GM12878 (cell line): ENCODE measurements at regions not wholly inside any gene's neighbourhood (a gene's known extent, or its start where the extent isn't known, plus 50 kb on each side); places are given as distances from the start of the nearest gene placed in this dataset.

ENCODE experiments used
- ATAC-seq: fragments of 200-7000 bp; cut with Tn5 transposase; 3 replicates; pipeline ENCODE4 v1.9.1; 2020; ENCODE audit warnings: mild to moderate bottlenecking, moderate library complexity
- BruUV-seq: library from RNA; stranded (reverse); fragments of 400-500 nt; replicated peaks from 2 replicates; lab custom pipeline; 2021; lab: Mats Ljungman, UMichigan
- CTCF ChIA-PET: fragments of 300-600 bp; sonication (Branson Sonifier 250); formaldehyde crosslinking; extraction: SDS; loops from one replicate; lab custom pipeline; 2021; ENCODE audit warnings: inconsistent platforms; lab: Yijun Ruan, JAX
- POLR2A ChIA-PET: fragments of 350-600 bp; formaldehyde crosslinking; extraction: SDS; loops from one replicate; lab custom pipeline; 2021; ENCODE audit warnings: inconsistent platforms; lab: Charles Lee
- RAD21 ChIA-PET: fragments of 300-600 bp; sonication (Branson Sonifier 250); formaldehyde crosslinking; loops from one replicate; lab custom pipeline; 2023; ENCODE audit warnings: antibody characterized with exemption; ENCODE audit not compliant: unreplicated experiment; lab: Charles Lee
- SMC1A ChIA-PET: fragments of 300-600 bp; sonication (Branson Sonifier 250); formaldehyde crosslinking; loops from one replicate; lab custom pipeline; 2023; ENCODE audit not compliant: unreplicated experiment, uncharacterized antibody; lab: Charles Lee
- DNase-seq: peaks from one replicate; pipeline ENCODE4 v3.0.0-alpha.2; 2011; ENCODE audit warnings: low read depth, low spot score
- FAIRE-seq: peaks from 3 replicates; lab custom pipeline; 2011; peaks lifted over from hg19 to GRCh38; lab: Jason Lieb, UNC
- H2AFZ ChIP-seq: 2 replicates; pipeline ENCODE4 v1.6.0; 2011; ENCODE audit warnings: low read depth, low read length, control low read depth; ENCODE audit not compliant: control insufficient read depth
- H3K27ac ChIP-seq: 2 replicates; pipeline ENCODE4 v1.5.1; 2011; ENCODE audit warnings: control low read depth; ENCODE audit not compliant: control insufficient read depth, insufficient read depth
- H3K27me3 ChIP-seq, 2 experiments: replicated peaks in 1 of 2; 2 replicates each; pipeline versions ENCODE4 v1.6.0 to v1.6.1; 2011; ENCODE audit warnings: low read length in 1 of 2; ENCODE audit not compliant: control insufficient read depth in 2 of 2, insufficient read depth in 2 of 2
- H3K36me3 ChIP-seq, 2 experiments: 2 replicates each; pipeline ENCODE4 v1.5.1; 2011; ENCODE audit warnings: low read length in 1 of 2; ENCODE audit not compliant: control insufficient read depth in 2 of 2, insufficient read depth in 2 of 2
- H3K4me1 ChIP-seq: 2 replicates; pipeline ENCODE4 v1.6.1; 2011; ENCODE audit warnings: mild to moderate bottlenecking, low read length, moderate library complexity, mixed read lengths; ENCODE audit not compliant: control insufficient read depth, insufficient read depth
- H3K4me2 ChIP-seq: 2 replicates; pipeline ENCODE4 v1.6.0; 2011; ENCODE audit warnings: control low read depth; ENCODE audit not compliant: control insufficient read depth, insufficient read depth
- H3K4me3 ChIP-seq: fragments of 200-600 bp; sonication (generic); 2 replicates; pipeline ENCODE4 v1.5.1; 2016
- H3K79me2 ChIP-seq: 2 replicates; pipeline ENCODE4 v1.6.0; 2011; ENCODE audit warnings: low read length; ENCODE audit not compliant: control insufficient read depth, insufficient read depth
- H3K9ac ChIP-seq: 2 replicates; pipeline ENCODE4 v1.8.0; 2011; ENCODE audit warnings: low read length, control low read depth, mixed read lengths; ENCODE audit not compliant: control insufficient read depth, insufficient read depth
- H3K9me3 ChIP-seq: replicated peaks from 3 replicates; pipeline ENCODE4 v1.5.1; 2011; ENCODE audit warnings: mild to moderate bottlenecking, low read length; ENCODE audit not compliant: control insufficient read depth, insufficient read depth
- H4K20me1 ChIP-seq: 2 replicates; pipeline ENCODE4 v1.6.0; 2011; ENCODE audit not compliant: control insufficient read depth, insufficient read depth
- ATF7 ChIP-seq: fragments of 450-650 bp; IDR thresholded peaks from 2 replicates; pipeline ENCODE4 v1.6.1; 2016; ENCODE audit warnings: low read depth, mild to moderate bottlenecking
- BCL11A ChIP-seq: IDR thresholded peaks from 2 replicates; pipeline ENCODE4 v1.6.1; 2011; ENCODE audit warnings: low read depth, low read length
- BHLHE40 ChIP-seq, 2 experiments: fragments of 450-650 bp in 1 of 2; IDR thresholded peaks; 2 replicates each; pipeline ENCODE4 v1.6.1; 2011 to 2017; ENCODE audit warnings: low read depth in 2 of 2, borderline replicate concordance in 1 of 2, improper control_type of control experiment in 1 of 2, low read length in 1 of 2, mild to moderate bottlenecking in 1 of 2
- CHD4 ChIP-seq: fragments of 200-600 bp; sonication (generic); IDR thresholded peaks from 2 replicates; pipeline ENCODE4 v1.6.1; 2016; ENCODE audit warnings: mild to moderate bottlenecking
- CREB1 ChIP-seq: IDR thresholded peaks from 2 replicates; pipeline ENCODE4 v1.6.1; 2012; ENCODE audit warnings: low read depth, mild to moderate bottlenecking, inconsistent platforms
- ESRRA ChIP-seq: IDR thresholded peaks from 2 replicates; pipeline ENCODE4 v1.6.1; 2012; ENCODE audit warnings: mild to moderate bottlenecking, low read length, improper control_type of control experiment
- GABPA ChIP-seq: IDR thresholded peaks from 2 replicates; pipeline ENCODE4 v1.6.1; 2014; ENCODE audit warnings: antibody characterized with exemption, low read depth, mild to moderate bottlenecking, inconsistent platforms
- IKZF1 ChIP-seq: fragments of 450-650 bp; conservative IDR thresholded peaks from 2 replicates; pipeline ENCODE4 v1.6.1; 2017; ENCODE audit warnings: antibody characterized with exemption, mild to moderate bottlenecking
- JUND ChIP-seq: IDR thresholded peaks from 2 replicates; pipeline ENCODE4 v1.6.1; 2012; ENCODE audit warnings: low read depth, mild to moderate bottlenecking, low read length, improper control_type of control experiment, moderate library complexity
- KLF5 ChIP-seq: fragments of 450-650 bp; IDR thresholded peaks from 2 replicates; pipeline ENCODE4 v1.6.1; 2014; ENCODE audit warnings: mild to moderate bottlenecking; ENCODE audit not compliant: partially characterized antibody
- POLR2A ChIP-seq: IDR thresholded peaks from 2 replicates; pipeline ENCODE4 v1.6.1; 2011; ENCODE audit warnings: low read depth, mild to moderate bottlenecking, low read length
- RB1 ChIP-seq: fragments of 450-650 bp; formaldehyde crosslinking; IDR thresholded peaks from 2 replicates; pipeline ENCODE4 v1.6.1; 2017; ENCODE audit warnings: mild to moderate bottlenecking, borderline replicate concordance
- RBBP5 ChIP-seq: fragments of 200-600 bp; sonication (generic); conservative IDR thresholded peaks from 2 replicates; pipeline ENCODE4 v1.6.1; 2016
- SMAD5 ChIP-seq: IDR thresholded peaks from 2 replicates; pipeline ENCODE4 v1.6.1; 2016; ENCODE audit warnings: antibody characterized with exemption, low read depth
- WRNIP1 ChIP-seq: IDR thresholded peaks from 2 replicates; pipeline ENCODE4 v1.6.1; 2011; ENCODE audit warnings: low read depth, low read length, improper control_type of control experiment, borderline replicate concordance
- ZNF622 ChIP-seq: fragments of 450-650 bp; IDR thresholded peaks from 2 replicates; pipeline ENCODE4 v1.6.1; 2017; ENCODE audit warnings: mild to moderate bottlenecking, inconsistent platforms
- WGBS: methylation state at CpG from one replicate; pipeline ENCODE4 v1.1.6; 2016; ENCODE audit warnings: low lambda C conversion rate; ENCODE audit not compliant: insufficient replicate concordance, insufficient coverage; ENCODE audit errors: missing lambda C conversion rate; 5-methylcytosine and 5-hydroxymethylcytosine counted together
- in situ Hi-C: fragments of 300-500 bp; cut with MboI; formaldehyde crosslinking; loops from 9 replicates; pipeline ENCODE4 v1.14.3; 2018; ENCODE audit warnings: mixed read lengths
- intact Hi-C: fragments of 100-400 bp; cut with micrococcal nuclease; formaldehyde crosslinking; loops from one replicate; pipeline ENCODE4 v1.14.2; 2022; ENCODE audit not compliant: unreplicated experiment
- TF ChIP-seq, protein P1 (sequence below): IDR thresholded peaks from 2 replicates; pipeline ENCODE4 v1.6.1; 2011; ENCODE audit warnings: mild to moderate bottlenecking, low read depth, low read length, moderate library complexity; ENCODE audit not compliant: insufficient replicate concordance
- TF ChIP-seq, protein P2 (sequence below): fragments of 450-650 bp; IDR thresholded peaks from 2 replicates; pipeline ENCODE4 v1.6.1; 2017; ENCODE audit warnings: mild to moderate bottlenecking, low read depth, inconsistent platforms; ENCODE audit not compliant: poor library complexity, severe bottlenecking

DNA sequence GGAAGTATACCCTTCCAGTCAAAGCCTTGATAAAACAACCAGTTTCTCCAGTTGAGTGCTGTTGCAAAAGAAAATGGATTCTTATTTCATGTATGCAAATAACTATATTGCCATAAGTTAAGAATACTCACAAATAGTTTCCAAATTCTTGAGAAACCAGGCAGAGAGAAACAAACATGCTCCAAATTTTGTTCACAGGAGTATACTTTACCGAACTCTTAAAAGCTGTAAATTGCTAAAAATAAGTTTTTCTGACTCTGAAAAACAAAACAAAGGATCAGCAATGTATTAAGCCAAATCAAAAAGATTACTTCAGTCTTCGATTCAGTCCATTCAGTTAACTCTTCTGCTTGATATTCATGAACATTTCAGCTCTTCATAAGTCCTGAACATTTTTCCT lies 646.5 kb downstream of the MCTP2 start:
- H3K4me3 ChIP-seq = no peak overlapping the region
- intact Hi-C loops (no loop called here), in situ Hi-C loops (no loop called here)
- no peaks in the 10 kb centered on the region for H3K36me3 ChIP-seq
- ChIA-PET POLR2A (no interaction called here), RAD21 (no interaction called here), CTCF (no interaction called here), SMC1A (no interaction called here)
- no peaks in the 10 kb centered on the region for H3K79me2 ChIP-seq
- H4K20me1 ChIP-seq = no peaks in the 10 kb centered on the region
- no peak for ATAC-seq
- no peak for FAIRE-seq
- no peaks in the 10 kb centered on the region for H3K4me1 ChIP-seq
- no peaks in the 10 kb centered on the region for H3K27me3 ChIP-seq
- H3K4me2 ChIP-seq = no peak overlapping the region
- no peaks in the 10 kb centered on the region for H3K9me3 ChIP-seq
- no peak overlapping the region for H3K9ac ChIP-seq
- no peak for TF ChIP-seq ZNF622
- TF ChIP-seq POLR2A = no peak
- TF ChIP-seq KLF5 = no peak
- TF ChIP-seq WRNIP1 = no peak
- TF ChIP-seq GABPA = no peak
- TF ChIP-seq ESRRA = no peak
- TF ChIP-seq RBBP5 = no peak
- no peak for TF ChIP-seq CREB1
- TF ChIP-seq BHLHE40 (IDR thresholded peaks at IDR 0.05; ENCODE audit: borderline replicate concordance in 1 of 2, low read depth in 2 of 2, low read length in 1 of 2) = no peak
- 0% methylated on average over 2 of the region's 2 CpGs for WGBS
- no peak overlapping the region for H3K27ac ChIP-seq
- DNase-seq = no peak
- BruUV-seq = no TSS peak
- no peak overlapping the region for H2AFZ ChIP-seq

DNA sequence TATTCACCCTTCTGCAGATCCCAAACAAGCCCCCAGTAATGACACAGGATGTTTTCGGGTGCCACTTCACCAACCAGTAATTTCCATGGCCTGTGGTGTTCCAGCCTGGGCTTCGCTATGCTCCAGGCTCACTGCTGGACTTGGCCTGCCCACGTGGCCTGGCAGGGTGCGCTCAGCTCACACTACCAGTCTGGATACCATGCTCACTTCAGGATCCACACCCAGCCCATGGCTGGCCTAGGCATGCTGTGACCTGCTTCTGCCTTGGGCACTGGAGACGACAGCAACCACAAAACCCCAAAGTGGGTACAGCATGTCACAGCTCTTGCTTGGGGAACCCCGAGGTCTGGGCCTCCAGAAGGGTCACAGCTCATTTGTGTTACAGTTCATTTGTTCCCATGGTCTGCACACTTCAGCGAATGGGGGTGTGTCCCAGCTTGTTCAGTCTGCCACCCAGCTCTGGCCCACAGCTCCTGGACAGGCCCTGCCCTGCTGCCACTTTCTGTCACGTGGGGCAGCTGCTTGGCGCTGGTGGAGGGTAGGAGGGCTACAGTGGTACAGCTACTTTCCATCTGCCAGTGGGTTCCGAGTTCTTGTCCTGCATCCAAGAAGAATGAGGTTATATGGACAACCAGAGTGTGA lies 650.8 kb downstream of the MCTP2 start:
- Histone ChIP-seq H3K27me3 (no peaks in the 10 kb centered on the region), H3K27ac (no peak overlapping the region), H3K9ac (no peak overlapping the region), H2AFZ (no peak overlapping the region), H4K20me1 (no peaks in the 10 kb centered on the region), H3K9me3 (no peaks in the 10 kb centered on the region), H3K4me2 (no peak overlapping the region), H3K79me2 (no peaks in the 10 kb centered on the region), H3K4me3 (no peak overlapping the region), H3K4me1 (no peaks in the 10 kb centered on the region), H3K36me3 (no peaks in the 10 kb centered on the region)
- in situ Hi-C loops (no loop called here), intact Hi-C loops (no loop called here)
- ATAC-seq (peak; percentile 44), FAIRE-seq (no peak), DNase-seq (no peak)
- BruUV-seq = no TSS peak
- 2% methylated on average over 10 of the region's 10 CpGs for WGBS
- ChIA-PET SMC1A (no interaction called here), POLR2A (no interaction called here), RAD21 (no interaction called here), CTCF (no interaction called here)
- no peak for TF ChIP-seq RB1
- no peak for TF ChIP-seq SMAD5
- no peak for TF ChIP-seq JUND
- TF ChIP-seq, protein P1, sequence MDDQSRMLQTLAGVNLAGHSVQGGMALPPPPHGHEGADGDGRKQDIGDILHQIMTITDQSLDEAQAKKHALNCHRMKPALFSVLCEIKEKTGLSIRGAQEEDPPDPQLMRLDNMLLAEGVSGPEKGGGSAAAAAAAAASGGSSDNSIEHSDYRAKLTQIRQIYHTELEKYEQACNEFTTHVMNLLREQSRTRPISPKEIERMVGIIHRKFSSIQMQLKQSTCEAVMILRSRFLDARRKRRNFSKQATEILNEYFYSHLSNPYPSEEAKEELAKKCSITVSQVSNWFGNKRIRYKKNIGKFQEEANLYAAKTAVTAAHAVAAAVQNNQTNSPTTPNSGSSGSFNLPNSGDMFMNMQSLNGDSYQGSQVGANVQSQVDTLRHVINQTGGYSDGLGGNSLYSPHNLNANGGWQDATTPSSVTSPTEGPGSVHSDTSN = no peak
- TF ChIP-seq CHD4 = no peak
- TF ChIP-seq ATF7 = no peak
- TF ChIP-seq, protein P2, sequence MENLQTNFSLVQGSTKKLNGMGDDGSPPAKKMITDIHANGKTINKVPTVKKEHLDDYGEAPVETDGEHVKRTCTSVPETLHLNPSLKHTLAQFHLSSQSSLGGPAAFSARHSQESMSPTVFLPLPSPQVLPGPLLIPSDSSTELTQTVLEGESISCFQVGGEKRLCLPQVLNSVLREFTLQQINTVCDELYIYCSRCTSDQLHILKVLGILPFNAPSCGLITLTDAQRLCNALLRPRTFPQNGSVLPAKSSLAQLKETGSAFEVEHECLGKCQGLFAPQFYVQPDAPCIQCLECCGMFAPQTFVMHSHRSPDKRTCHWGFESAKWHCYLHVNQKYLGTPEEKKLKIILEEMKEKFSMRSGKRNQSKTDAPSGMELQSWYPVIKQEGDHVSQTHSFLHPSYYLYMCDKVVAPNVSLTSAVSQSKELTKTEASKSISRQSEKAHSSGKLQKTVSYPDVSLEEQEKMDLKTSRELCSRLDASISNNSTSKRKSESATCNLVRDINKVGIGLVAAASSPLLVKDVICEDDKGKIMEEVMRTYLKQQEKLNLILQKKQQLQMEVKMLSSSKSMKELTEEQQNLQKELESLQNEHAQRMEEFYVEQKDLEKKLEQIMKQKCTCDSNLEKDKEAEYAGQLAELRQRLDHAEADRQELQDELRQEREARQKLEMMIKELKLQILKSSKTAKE = no peak
- TF ChIP-seq BCL11A = no peak
- TF ChIP-seq IKZF1 = no peak
